Femur (tissue), 1 donor: ENCODE measurements at regions not wholly inside any gene's neighbourhood (a gene's known extent, or its start where the extent isn't known, plus 50 kb on each side); places are given as distances from the start of the nearest gene placed in this dataset.

Experiments used
- DNase-seq: peaks from one replicate; pipeline ENCODE4 v3.0.0-alpha.2; 2017

GRCh38 chr7:3196629-3197400, 104.2 kb upstream of the SDK1 start:
- DNase-seq: no peak

GRCh38 chr7:3197567-3198213, 103.4 kb upstream of the SDK1 start:
- DNase-seq: no peak

- DNase-seq: no peak
These were observed 102.7 kb upstream of the SDK1 start for GRCh38 chr7:3198316-3198715.

- DNase-seq: no peak
These were observed 100.5 kb upstream of the SDK1 start for GRCh38 chr7:3200504-3200903.

- no peak for DNase-seq
These were observed 99.7 kb upstream of the SDK1 start for GRCh38 chr7:3201306-3201705.

GRCh38 chr7:3201937-3202710, 98.9 kb upstream of the SDK1 start:
- DNase-seq: no peak

GRCh38 chr7:3204526-3204925, 96.5 kb upstream of the SDK1 start:
- no peak for DNase-seq

GRCh38 chr7:3206101-3206500, 95.0 kb upstream of the SDK1 start:
- DNase-seq: no peak

GRCh38 chr7:3206771-3207191, 94.3 kb upstream of the SDK1 start:
- DNase-seq: no peak

GRCh38 chr7:3207387-3207902, 93.6 kb upstream of the SDK1 start:
- DNase-seq: no peak

- DNase-seq: no peak
These were observed 90.5 kb upstream of the SDK1 start for GRCh38 chr7:3210531-3210930.

- DNase-seq: no peak
These were observed 87.0 kb upstream of the SDK1 start for GRCh38 chr7:3214090-3214413.

GRCh38 chr7:3215624-3216585, 85.1 kb upstream of the SDK1 start:
- no peak for DNase-seq

GRCh38 chr7:3217166-3217565, 83.9 kb upstream of the SDK1 start:
- DNase-seq: no peak

- DNase-seq: no peak
These were observed 82.4 kb upstream of the SDK1 start for GRCh38 chr7:3218411-3219225.

GRCh38 chr7:3229904-3230470, 71.1 kb upstream of the SDK1 start:
- no peak for DNase-seq

GRCh38 chr7:3230908-3231307, 70.1 kb upstream of the SDK1 start:
- no peak for DNase-seq

GRCh38 chr7:3232228-3232627, 68.8 kb upstream of the SDK1 start:
- DNase-seq: no peak

- no peak for DNase-seq
These were observed 67.8 kb upstream of the SDK1 start for GRCh38 chr7:3233301-3233700.

GRCh38 chr7:3234051-3234450, 67.0 kb upstream of the SDK1 start:
- DNase-seq: no peak

- no peak for DNase-seq
These were observed 66.2 kb upstream of the SDK1 start for GRCh38 chr7:3234851-3235250.
